ENCODE measurements at regions not wholly inside any gene's neighbourhood (a gene's known extent, or its start where the extent isn't known, plus 50 kb on each side); places are given as distances from the start of the nearest gene placed in this dataset.

GRCh38 chr2:168401048-168401556 lies 55.0 kb upstream of the CERS6 start:
- Histone ChIP-seq H3K4me1 (ENCODE audit: low read length) (no peaks in the 10 kb centered on the region), H3K9me3 (ENCODE audit: low read length) (no peaks in the 10 kb centered on the region), H3K79me2 (ENCODE audit: low read length) (no peaks in the 10 kb centered on the region), H3K9ac (ENCODE audit: low read length) (no peak overlapping the region), H3K27me3 (ENCODE audit: low read length) (no peaks in the 10 kb centered on the region), H3K27ac (ENCODE audit: low read length) (no peak overlapping the region), H3K36me3 (ENCODE audit: insufficient read depth, low read length) (no peaks in the 10 kb centered on the region), H3K4me3 (ENCODE audit: low read length) (no peak overlapping the region), H3K4me2 (ENCODE audit: low read depth, low read length, poor library complexity, severe bottlenecking) (no peak overlapping the region), H4K20me1 (ENCODE audit: insufficient read depth, low read depth, low read length) (no peaks in the 10 kb centered on the region), H2AFZ (ENCODE audit: low read length) (no peak overlapping the region), H3K9me2 (replicated peaks; ENCODE audit: insufficient read depth, low read length) (peaks cover 4% of the 10 kb centered on the region; the same call in 1 of the 2 replicates)
- no peak for DNase-seq

GRCh38 chr2:168401771-168402170 lies 54.3 kb upstream of the CERS6 start:
- Histone ChIP-seq H3K4me1 (ENCODE audit: low read length) (no peaks in the 10 kb centered on the region), H3K27ac (ENCODE audit: low read length) (no peak overlapping the region), H3K9ac (ENCODE audit: low read length) (no peak overlapping the region), H3K9me3 (ENCODE audit: low read length) (no peaks in the 10 kb centered on the region), H3K36me3 (ENCODE audit: insufficient read depth, low read length) (no peaks in the 10 kb centered on the region), H3K79me2 (ENCODE audit: low read length) (no peaks in the 10 kb centered on the region), H2AFZ (ENCODE audit: low read length) (no peak overlapping the region), H3K4me2 (ENCODE audit: low read depth, low read length, poor library complexity, severe bottlenecking) (no peak overlapping the region), H3K9me2 (replicated peaks; ENCODE audit: insufficient read depth, low read length) (peaks cover 4% of the 10 kb centered on the region; the same call in 1 of the 2 replicates), H3K27me3 (ENCODE audit: low read length) (no peaks in the 10 kb centered on the region), H4K20me1 (ENCODE audit: insufficient read depth, low read depth, low read length) (no peaks in the 10 kb centered on the region), H3K4me3 (ENCODE audit: low read length) (no peak overlapping the region)
- DNase-seq = no peak

GRCh38 chr2:168402531-168402930 lies 53.5 kb upstream of the CERS6 start:
- H3K9me3 ChIP-seq (ENCODE audit: low read length) = no peaks in the 10 kb centered on the region
- H4K20me1 ChIP-seq (ENCODE audit: insufficient read depth, low read depth, low read length) = no peaks in the 10 kb centered on the region
- H2AFZ ChIP-seq (ENCODE audit: low read length) = no peak overlapping the region
- peaks cover 4% of the 10 kb centered on the region; the same call in 1 of the 2 replicates for H3K9me2 ChIP-seq (replicated peaks; ENCODE audit: insufficient read depth, low read length)
- H3K79me2 ChIP-seq (ENCODE audit: low read length) = no peaks in the 10 kb centered on the region
- H3K9ac ChIP-seq (ENCODE audit: low read length) = no peak overlapping the region
- no peak overlapping the region for H3K4me3 ChIP-seq (ENCODE audit: low read length)
- H3K4me2 ChIP-seq (ENCODE audit: low read depth, low read length, poor library complexity, severe bottlenecking) = no peak overlapping the region
- H3K27me3 ChIP-seq (ENCODE audit: low read length) = no peaks in the 10 kb centered on the region
- no peak overlapping the region for H3K27ac ChIP-seq (ENCODE audit: low read length)
- H3K4me1 ChIP-seq (ENCODE audit: low read length) = no peaks in the 10 kb centered on the region
- H3K36me3 ChIP-seq (ENCODE audit: insufficient read depth, low read length) = no peaks in the 10 kb centered on the region
- DNase-seq = no peak

GRCh38 chr2:168403736-168404135 lies 52.3 kb upstream of the CERS6 start:
- DNase-seq = no peak
- Histone ChIP-seq H4K20me1 (ENCODE audit: insufficient read depth, low read depth, low read length) (no peaks in the 10 kb centered on the region), H3K27ac (ENCODE audit: low read length) (no peak overlapping the region), H3K9me3 (ENCODE audit: low read length) (no peaks in the 10 kb centered on the region), H3K79me2 (ENCODE audit: low read length) (no peaks in the 10 kb centered on the region), H3K4me1 (ENCODE audit: low read length) (no peaks in the 10 kb centered on the region), H3K9me2 (replicated peaks; ENCODE audit: insufficient read depth, low read length) (peaks cover 4% of the 10 kb centered on the region; the same call in 1 of the 2 replicates), H3K27me3 (ENCODE audit: low read length) (no peaks in the 10 kb centered on the region), H3K4me3 (ENCODE audit: low read length) (no peak overlapping the region), H2AFZ (ENCODE audit: low read length) (no peak overlapping the region), H3K9ac (ENCODE audit: low read length) (no peak overlapping the region), H3K4me2 (ENCODE audit: low read depth, low read length, poor library complexity, severe bottlenecking) (no peak overlapping the region), H3K36me3 (ENCODE audit: insufficient read depth, low read length) (no peaks in the 10 kb centered on the region)

- no peak overlapping the region for H3K9ac ChIP-seq (ENCODE audit: low read length)
- H3K27ac ChIP-seq (ENCODE audit: low read length) = no peak overlapping the region
- H3K4me3 ChIP-seq (ENCODE audit: low read length) = no peak overlapping the region
- H3K9me3 ChIP-seq (ENCODE audit: low read length) = no peaks in the 10 kb centered on the region
- no peaks in the 10 kb centered on the region for H3K27me3 ChIP-seq (ENCODE audit: low read length)
- no peaks in the 10 kb centered on the region for H3K36me3 ChIP-seq (ENCODE audit: insufficient read depth, low read length)
- no peaks in the 10 kb centered on the region for H3K79me2 ChIP-seq (ENCODE audit: low read length)
- H3K4me1 ChIP-seq (ENCODE audit: low read length) = no peaks in the 10 kb centered on the region
- no peaks in the 10 kb centered on the region for H4K20me1 ChIP-seq (ENCODE audit: insufficient read depth, low read depth, low read length)
- no peak overlapping the region for H2AFZ ChIP-seq (ENCODE audit: low read length)
- no peak for DNase-seq
- H3K4me2 ChIP-seq (ENCODE audit: low read depth, low read length, poor library complexity, severe bottlenecking) = no peak overlapping the region
- no peaks in the 10 kb centered on the region for H3K9me2 ChIP-seq (replicated peaks; ENCODE audit: insufficient read depth, low read length)
Measured at GRCh38 chr2:168404764-168405163, 51.3 kb upstream of the CERS6 start.
